Astrocyte (in vitro differentiated cells and primary cell): ENCODE measurements at regions not wholly inside any gene's neighbourhood (a gene's known extent, or its start where the extent isn't known, plus 50 kb on each side); places are given as distances from the start of the nearest gene placed in this dataset.

Experiments
- DNase-seq: peaks from one replicate; pipeline ENCODE4 v3.0.0-alpha.2; 2010; ENCODE audit warnings: low read depth
- FAIRE-seq: peaks from 2 replicates; lab custom pipeline; 2011; peaks lifted over from hg19 to GRCh38; lab: Jason Lieb, UNC
- H2AFZ ChIP-seq: 2 replicates; pipeline ENCODE4 v1.6.0; 2012; ENCODE audit warnings: low read depth, low read length, inconsistent platforms
- H3K27ac ChIP-seq: 2 replicates; pipeline ENCODE4 v1.5.1; 2011; ENCODE audit warnings: low read depth, low read length, inconsistent platforms
- H3K27me3 ChIP-seq: 2 replicates; pipeline ENCODE4 v1.6.0; 2011; ENCODE audit warnings: low read length, inconsistent platforms; ENCODE audit not compliant: insufficient read depth
- H3K36me3 ChIP-seq: 2 replicates; pipeline ENCODE4 v1.5.1; 2011; ENCODE audit warnings: low read length, inconsistent platforms; ENCODE audit not compliant: insufficient read depth
- H3K4me1 ChIP-seq: 2 replicates; pipeline ENCODE4 v1.5.1; 2011; ENCODE audit warnings: low read length, inconsistent platforms; ENCODE audit not compliant: insufficient read depth
- H3K4me2 ChIP-seq: 2 replicates; pipeline ENCODE4 v1.6.0; 2012; ENCODE audit warnings: low read length, inconsistent platforms
- H3K4me3 ChIP-seq: 2 replicates; pipeline ENCODE4 v1.5.1; 2011; ENCODE audit warnings: low read depth, mild to moderate bottlenecking, low read length, inconsistent platforms; ENCODE audit not compliant: insufficient read depth
- H3K79me2 ChIP-seq: 2 replicates; pipeline ENCODE4 v1.6.0; 2012; ENCODE audit warnings: mild to moderate bottlenecking, low read length, inconsistent platforms; ENCODE audit not compliant: insufficient read depth
- H3K9ac ChIP-seq: 2 replicates; pipeline ENCODE4 v1.6.0; 2012; ENCODE audit warnings: mild to moderate bottlenecking, low read length, inconsistent platforms
- H3K9me3 ChIP-seq: 2 replicates; pipeline ENCODE4 v1.5.1; 2012; ENCODE audit warnings: low read depth, mild to moderate bottlenecking, low read length, inconsistent platforms; ENCODE audit not compliant: insufficient read depth
- H4K20me1 ChIP-seq: 2 replicates; pipeline ENCODE4 v1.6.0; 2012; ENCODE audit warnings: low read length, inconsistent platforms; ENCODE audit not compliant: insufficient read depth
- H3K27ac Mint-ChIP-seq: one replicate; pipeline ENCODE4 v1.8.0; 2021; ENCODE audit warnings: mild to moderate bottlenecking, mixed read lengths; ENCODE audit not compliant: unreplicated experiment
- H3K27me3 Mint-ChIP-seq: one replicate; pipeline ENCODE4 v1.8.0; 2021; ENCODE audit warnings: low read depth, mixed read lengths; ENCODE audit not compliant: unreplicated experiment
- H3K36me3 Mint-ChIP-seq: one replicate; pipeline ENCODE4 v1.8.0; 2021; ENCODE audit warnings: low read depth, mixed read lengths; ENCODE audit not compliant: unreplicated experiment
- H3K4me1 Mint-ChIP-seq: one replicate; pipeline ENCODE4 v1.8.0; 2021; ENCODE audit warnings: low read depth, mixed read lengths; ENCODE audit not compliant: unreplicated experiment
- H3K4me3 Mint-ChIP-seq: one replicate; pipeline ENCODE4 v1.8.0; 2021; ENCODE audit warnings: mild to moderate bottlenecking, moderate library complexity, mixed read lengths; ENCODE audit not compliant: unreplicated experiment
- H3K9me3 Mint-ChIP-seq: one replicate; pipeline ENCODE4 v1.8.0; 2021; ENCODE audit warnings: mild to moderate bottlenecking, mixed read lengths; ENCODE audit not compliant: unreplicated experiment
- CTCF ChIP-seq: IDR thresholded peaks from 2 replicates; pipeline ENCODE4 v1.5.1; 2011; ENCODE audit warnings: low read depth, mild to moderate bottlenecking, inconsistent platforms, low read length, moderate library complexity; ENCODE audit not compliant: insufficient read depth
- EZH2 ChIP-seq: IDR thresholded peaks from 2 replicates; pipeline ENCODE4 v1.6.1; 2012; ENCODE audit warnings: mild to moderate bottlenecking, low read length, inconsistent platforms; ENCODE audit not compliant: insufficient read depth

- TF ChIP-seq CTCF (no peak), EZH2 (no peak)
- Histone ChIP-seq H3K4me3 (no peak overlapping the region), H3K9ac (no peak overlapping the region), H3K79me2 (no peaks in the 10 kb centered on the region), H3K4me1 (no peaks in the 10 kb centered on the region), H2AFZ (no peak overlapping the region), H3K9me3 (no peaks in the 10 kb centered on the region), H3K4me2 (no peak overlapping the region), H4K20me1 (no peaks in the 10 kb centered on the region), H3K27me3 (no peaks in the 10 kb centered on the region), H3K36me3 (no peaks in the 10 kb centered on the region), H3K27ac (no peak overlapping the region)
- no peak overlapping the region for H3K4me3 Mint-ChIP-seq
- no peaks in the 10 kb centered on the region for H3K36me3 Mint-ChIP-seq
- peaks cover 2% of the 10 kb centered on the region for H3K4me1 Mint-ChIP-seq
- H3K9me3 Mint-ChIP-seq = no peaks in the 10 kb centered on the region
- no peaks in the 10 kb centered on the region for H3K27me3 Mint-ChIP-seq
- FAIRE-seq (no peak), DNase-seq (no peak)
- no peak overlapping the region for H3K27ac Mint-ChIP-seq
Measured at GRCh38 chr5:30604648-30605262, 588.7 kb upstream of the CDH6 start.

- H3K4me1 ChIP-seq = no peaks in the 10 kb centered on the region
- no peak overlapping the region for H2AFZ ChIP-seq
- Mint-ChIP-seq H3K9me3 (peaks cover 8% of the 10 kb centered on the region), H3K4me1 (peaks cover 5% of the 10 kb centered on the region), H3K27ac (no peak overlapping the region), H3K36me3 (peaks cover 2% of the 10 kb centered on the region), H3K4me3 (no peak overlapping the region), H3K27me3 (no peaks in the 10 kb centered on the region)
- no peak overlapping the region for H3K4me3 ChIP-seq
- no peaks in the 10 kb centered on the region for H3K9me3 ChIP-seq
- DNase-seq = no peak
- H3K79me2 ChIP-seq = no peaks in the 10 kb centered on the region
- no peaks in the 10 kb centered on the region for H3K27me3 ChIP-seq
- no peak overlapping the region for H3K4me2 ChIP-seq
- no peak overlapping the region for H3K27ac ChIP-seq
- H3K36me3 ChIP-seq = no peaks in the 10 kb centered on the region
- no peaks in the 10 kb centered on the region for H4K20me1 ChIP-seq
- FAIRE-seq = no peak
- TF ChIP-seq EZH2 (no peak), CTCF (no peak)
- no peak overlapping the region for H3K9ac ChIP-seq
Measured at GRCh38 chr5:30600892-30601291, 592.6 kb upstream of the CDH6 start.

GRCh38 chr5:30596495-30597064 is 596.9 kb upstream of the CDH6 start:
- H3K27me3 ChIP-seq = no peaks in the 10 kb centered on the region
- no peak overlapping the region for H3K27ac ChIP-seq
- no peak overlapping the region for H3K9ac ChIP-seq
- Mint-ChIP-seq H3K27me3 (no peaks in the 10 kb centered on the region), H3K4me1 (peaks cover 5% of the 10 kb centered on the region), H3K27ac (no peak overlapping the region), H3K9me3 (peaks cover 8% of the 10 kb centered on the region), H3K4me3 (no peak overlapping the region), H3K36me3 (peaks cover 2% of the 10 kb centered on the region)
- no peak for TF ChIP-seq EZH2
- no peak for TF ChIP-seq CTCF
- H3K36me3 ChIP-seq = no peaks in the 10 kb centered on the region
- H4K20me1 ChIP-seq = no peaks in the 10 kb centered on the region
- no peaks in the 10 kb centered on the region for H3K79me2 ChIP-seq
- DNase-seq (no peak), FAIRE-seq (no peak)
- no peak overlapping the region for H2AFZ ChIP-seq
- no peaks in the 10 kb centered on the region for H3K9me3 ChIP-seq
- H3K4me2 ChIP-seq = no peak overlapping the region
- H3K4me3 ChIP-seq = no peak overlapping the region
- H3K4me1 ChIP-seq = no peaks in the 10 kb centered on the region
